CMK (cell line): ENCODE measurements at regions not wholly inside any gene's neighbourhood (a gene's known extent, or its start where the extent isn't known, plus 50 kb on each side); places are given as distances from the start of the nearest gene placed in this dataset.
"Not testable (repeated sequence)": the region's sequence is repeated elsewhere in the genome, so short reads cannot be mapped to it uniquely, and the experiment has no call there.

Experiments used
- DNase-seq: peaks from one replicate; pipeline ENCODE4 v3.0.0-alpha.2; 2010; ENCODE audit warnings: low read depth

DNA sequence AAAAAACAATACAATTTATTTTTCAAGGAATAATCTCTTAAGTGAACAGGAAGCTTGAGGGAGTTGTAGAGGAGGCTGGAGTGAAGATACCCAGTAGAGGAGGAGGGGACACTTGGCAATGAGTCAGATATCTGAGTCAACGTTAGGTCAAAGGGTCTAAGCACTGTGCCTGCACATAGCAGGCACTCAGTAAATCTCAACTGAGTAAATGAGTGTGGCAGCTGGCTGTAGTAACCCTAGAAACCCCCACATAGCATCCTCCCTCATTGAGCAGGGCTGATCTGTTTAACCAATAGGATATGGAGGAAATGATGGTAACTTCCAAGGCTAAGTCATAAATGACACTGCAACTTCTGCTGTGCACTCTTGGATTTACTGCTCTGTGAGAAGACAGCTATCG, 186.0 kb upstream of the FAM241A start:
- no peak for DNase-seq

DNA sequence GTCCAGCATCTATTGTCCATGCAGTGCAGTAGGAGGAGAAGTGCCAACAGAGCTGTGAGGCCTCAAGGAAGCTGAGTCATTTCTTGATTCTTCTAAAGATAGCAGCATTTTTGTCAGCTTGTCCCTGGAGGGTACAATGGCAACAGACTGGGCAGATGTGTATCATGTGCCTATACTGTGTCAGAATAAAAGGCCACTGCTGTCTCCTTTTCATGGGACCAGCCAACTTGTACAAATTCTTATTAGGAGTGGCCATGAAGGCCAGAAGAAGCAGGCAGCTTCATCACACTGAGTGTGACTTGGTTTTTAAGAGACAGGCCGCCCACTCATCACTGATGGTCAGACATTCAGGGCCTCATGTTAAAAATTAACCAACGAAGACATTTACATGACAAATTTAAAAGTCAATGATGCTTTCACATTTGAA, 185.0 kb upstream of the FAM241A start:
- DNase-seq, result peak; percentile 34

DNA sequence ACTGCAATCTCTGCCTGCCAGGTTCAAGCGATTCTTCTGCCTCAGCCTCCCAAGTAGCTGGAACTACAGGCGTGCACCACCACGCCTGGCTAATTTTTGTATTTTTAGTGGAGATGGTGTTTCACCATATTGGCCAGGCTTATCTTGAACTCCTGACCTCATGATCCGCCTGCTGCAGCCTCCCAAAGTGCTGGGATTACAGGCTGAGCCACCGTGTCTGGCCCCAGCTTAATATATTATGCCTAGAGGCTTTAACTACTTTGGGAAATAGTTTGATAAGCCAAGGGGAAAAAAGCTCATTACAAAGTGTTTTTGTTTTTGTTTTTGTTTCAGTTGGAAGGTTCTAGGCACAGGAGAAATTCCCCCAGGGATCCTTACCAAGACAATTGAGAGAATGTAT, 184.2 kb upstream of the FAM241A start:
- not testable (repeated sequence) for DNase-seq

DNA sequence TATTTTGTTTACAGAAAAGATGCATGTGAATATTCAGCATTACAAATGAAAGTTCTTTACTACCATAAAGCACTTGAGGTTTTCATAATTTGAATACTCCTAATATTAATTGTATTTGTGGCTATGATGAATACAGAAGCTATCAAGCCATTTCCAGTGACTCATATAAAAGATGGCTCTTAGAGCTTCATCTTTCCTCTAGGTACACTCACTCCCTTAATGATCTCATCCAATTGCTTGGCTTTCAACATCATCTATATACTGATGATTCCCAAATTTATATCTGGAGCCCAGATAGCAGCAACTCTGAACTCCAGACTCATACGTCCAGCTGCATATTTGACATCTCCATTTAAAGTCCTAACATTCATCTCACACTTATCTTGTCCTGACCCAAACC, 183.4 kb upstream of the FAM241A start:
- DNase-seq, result no peak

DNA sequence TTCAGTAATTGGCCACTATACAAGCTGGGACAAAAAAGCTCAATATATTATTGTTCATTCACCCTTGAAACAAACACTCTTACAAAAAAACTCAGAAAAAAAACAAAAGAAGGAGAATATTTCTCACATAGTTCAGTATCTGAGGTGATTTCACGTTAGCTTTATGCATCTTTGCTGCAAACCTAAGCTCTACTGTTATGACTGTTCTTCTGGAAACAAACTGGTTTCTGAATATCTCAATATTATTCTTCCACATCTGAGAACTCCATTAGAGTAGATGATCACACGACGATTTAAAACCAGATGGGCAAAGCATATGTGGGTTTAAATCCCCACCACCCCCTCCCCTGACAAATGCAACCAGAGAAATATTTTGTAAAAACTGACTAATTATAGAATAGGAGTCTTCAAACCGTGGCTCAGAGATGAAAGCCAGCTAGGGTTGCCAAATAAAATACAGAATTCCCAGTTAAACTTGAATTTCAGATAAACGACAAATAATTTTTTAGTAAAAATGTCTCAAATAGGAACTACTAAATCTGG, 182.0 kb upstream of the FAM241A start:
- DNase-seq, result no peak

DNA sequence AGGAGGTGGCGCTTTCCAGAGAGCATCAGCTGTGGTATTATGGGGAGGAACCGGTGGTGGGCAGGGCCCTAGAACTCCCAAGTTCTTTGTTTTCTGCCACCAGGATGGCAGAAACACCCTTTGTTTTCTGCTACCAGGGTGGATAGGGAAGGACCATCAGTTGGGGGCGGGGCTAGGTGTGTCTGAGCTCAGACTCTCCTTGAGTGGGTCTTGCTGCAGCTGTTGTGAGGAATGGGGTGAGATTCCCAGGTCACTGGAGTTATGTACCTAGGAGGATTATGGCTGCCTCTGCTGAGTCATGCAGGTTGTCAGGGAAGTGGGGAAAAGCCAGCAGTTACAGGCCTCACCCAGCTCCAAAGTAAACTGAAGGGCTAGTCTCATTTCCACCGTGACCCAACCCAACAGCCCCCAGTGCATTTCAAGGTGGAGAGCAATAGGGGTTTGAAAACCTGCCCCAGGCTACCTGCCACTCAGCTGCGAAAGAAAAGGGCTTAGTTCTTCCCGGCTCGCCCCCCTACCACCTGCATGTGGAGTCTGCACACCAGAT, 167.8 kb upstream of the FAM241A start:
- no peak for DNase-seq

DNA sequence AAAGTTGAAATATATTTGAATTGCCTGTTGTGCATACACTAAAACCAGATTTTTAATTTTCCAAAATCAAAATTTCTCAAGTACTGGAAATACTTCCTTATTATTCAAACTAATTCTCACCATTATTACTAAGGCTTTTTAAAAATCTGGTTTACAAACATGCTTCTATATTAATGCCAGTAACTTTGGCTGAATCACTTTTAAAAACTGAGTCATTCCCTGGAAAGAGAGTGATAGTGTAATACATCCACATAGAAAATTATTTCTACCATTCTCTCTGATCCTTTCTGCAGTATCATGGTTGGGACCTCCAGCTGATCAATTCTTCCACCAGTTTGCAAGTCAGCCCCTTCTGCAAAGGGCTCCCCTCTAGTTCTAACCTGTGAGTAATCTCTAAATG, 165.3 kb upstream of the FAM241A start:
- DNase-seq, result no peak

DNA sequence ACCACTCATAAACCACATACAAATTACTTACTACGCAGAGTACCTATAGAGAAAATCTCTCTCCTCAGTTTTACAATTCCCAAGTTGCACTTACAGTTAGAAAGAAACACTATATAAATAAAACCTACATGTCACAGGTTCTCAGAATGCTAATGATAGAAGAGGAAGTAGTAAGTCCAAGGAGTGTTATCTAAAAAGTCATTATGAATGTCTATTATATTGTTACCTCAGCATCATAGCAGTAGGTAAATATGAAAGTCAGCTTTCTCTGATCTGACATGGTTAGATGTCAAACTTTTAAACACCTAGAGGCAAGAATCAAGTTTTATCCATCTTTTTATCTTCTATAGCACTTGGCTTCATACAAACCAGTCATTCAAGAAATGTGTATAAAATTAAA, 163.2 kb upstream of the FAM241A start:
- DNase-seq, result no peak

DNA sequence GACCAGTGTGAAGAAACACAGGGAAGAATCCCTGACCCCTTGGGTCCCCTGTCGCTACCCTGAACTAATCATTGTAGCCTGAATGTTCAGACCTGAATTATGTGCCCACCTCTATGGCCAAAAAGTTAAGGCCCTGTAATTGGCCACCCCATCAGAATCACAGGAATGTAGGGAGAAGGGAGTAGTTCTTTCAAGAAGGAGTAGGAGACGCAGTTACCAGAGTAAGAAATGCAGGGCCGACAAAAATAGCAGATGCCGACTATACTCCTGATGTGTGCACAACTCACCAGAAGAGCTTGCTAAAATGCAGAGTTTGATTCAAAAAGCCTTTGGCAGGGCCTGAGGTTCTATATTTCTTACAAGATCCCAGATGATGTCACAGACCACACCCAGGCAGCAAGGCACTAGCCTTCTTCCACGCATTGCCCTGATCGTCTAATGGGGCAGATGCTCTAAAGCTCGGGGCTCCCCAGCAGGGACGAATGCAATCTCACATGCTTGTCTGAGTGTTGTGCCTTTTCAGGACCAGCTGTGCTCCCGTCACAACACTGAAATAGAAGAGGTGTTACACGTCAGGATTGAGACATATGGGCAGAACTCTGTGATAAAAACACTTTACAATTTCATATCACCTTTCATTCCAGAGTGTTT, 161.0 kb upstream of the FAM241A start:
- no peak for DNase-seq

DNA sequence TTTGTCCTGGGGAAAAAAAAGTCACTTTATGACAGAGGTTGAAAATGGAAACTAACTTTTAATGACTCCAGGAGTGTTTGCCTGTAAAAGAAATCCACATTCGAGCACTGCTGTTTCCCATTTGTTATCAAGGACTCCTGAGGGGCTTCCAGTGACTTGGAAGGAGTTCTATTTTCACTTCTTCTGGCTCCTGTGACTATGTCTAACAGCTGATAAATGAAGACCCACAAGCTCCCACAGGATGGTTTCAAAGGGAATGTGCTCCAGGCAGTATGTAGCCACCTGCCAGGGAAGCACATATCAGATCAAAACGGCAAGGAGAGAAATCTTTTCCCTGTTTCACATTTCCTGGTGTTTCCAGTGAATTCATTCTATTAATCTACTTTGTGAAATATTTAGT, 159.8 kb upstream of the FAM241A start:
- no peak for DNase-seq

DNA sequence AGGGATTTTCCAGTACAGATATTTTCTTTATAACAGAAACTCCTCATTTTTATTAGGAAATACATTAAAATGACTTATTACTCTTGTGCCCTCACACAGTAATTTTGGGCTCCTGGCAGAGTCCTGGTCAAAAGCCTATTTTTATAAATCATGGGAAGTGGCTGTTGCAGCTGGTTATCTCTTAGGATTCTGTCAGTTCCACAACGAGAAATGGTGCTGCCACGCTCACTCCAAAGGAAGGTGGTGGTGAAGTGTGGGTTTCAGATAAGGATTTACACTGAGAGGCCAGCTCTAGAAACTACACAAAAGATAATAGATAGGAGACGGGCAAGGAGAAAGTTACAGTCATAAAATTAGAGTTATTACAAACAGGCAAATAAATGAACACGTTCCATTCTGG, 159.2 kb upstream of the FAM241A start:
- DNase-seq, result peak; percentile 43

DNA sequence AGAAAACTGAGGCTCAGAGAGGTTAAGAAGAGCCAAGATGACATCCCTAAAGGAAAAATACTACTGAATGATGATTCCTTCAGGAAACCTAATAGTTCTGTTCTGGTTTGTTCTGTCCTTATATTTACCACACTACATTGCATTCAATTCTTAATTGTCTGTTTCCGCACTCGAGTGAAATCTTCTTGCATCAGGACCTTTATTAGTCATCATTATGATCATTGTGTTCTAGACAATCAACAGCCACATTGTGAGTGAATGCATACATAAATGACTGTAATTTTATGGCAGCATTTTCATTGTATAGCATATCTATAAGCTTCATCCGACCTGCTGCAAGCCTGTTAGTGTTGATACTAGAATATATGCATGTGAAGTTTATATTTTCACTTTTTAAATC, 156.7 kb upstream of the FAM241A start:
- no peak for DNase-seq

DNA sequence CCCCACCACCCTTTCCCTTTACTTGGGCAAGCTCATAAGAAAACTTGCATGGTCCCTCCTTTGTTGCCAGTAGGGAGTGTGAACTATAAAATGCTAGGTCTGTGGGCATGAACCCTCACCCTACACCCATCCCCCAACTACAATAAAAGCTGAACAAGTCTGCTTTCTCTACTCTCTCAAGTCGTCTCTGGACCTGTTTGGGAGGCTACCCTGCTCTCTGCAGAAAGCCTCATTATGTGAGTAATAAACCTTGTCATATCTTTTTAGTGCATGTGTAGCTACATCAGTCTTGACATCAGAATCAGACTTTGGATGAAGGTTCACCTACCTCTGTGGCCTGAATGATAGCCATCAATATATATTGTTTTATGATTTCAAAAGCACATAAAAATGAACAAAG, 155.4 kb upstream of the FAM241A start:
- no peak for DNase-seq

DNA sequence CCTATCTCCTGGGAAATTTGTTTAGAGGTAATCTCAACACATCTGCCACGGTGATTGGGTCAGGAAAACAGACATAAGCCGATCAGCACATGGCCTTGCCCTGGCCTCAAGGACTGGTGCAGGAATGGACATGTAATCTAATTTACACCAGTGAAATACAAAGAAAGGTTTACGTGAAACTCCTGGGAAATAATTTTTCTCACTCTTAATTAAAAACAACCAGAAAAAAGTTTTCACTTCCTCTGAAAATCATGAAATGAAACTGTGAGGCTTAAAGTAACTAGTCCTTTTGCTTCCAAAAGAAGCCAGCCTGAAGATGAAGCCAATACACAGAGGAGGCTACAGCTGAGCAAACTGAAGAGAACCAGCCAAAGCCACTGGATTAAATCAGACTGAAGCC, 154.1 kb upstream of the FAM241A start:
- DNase-seq, result no peak

DNA sequence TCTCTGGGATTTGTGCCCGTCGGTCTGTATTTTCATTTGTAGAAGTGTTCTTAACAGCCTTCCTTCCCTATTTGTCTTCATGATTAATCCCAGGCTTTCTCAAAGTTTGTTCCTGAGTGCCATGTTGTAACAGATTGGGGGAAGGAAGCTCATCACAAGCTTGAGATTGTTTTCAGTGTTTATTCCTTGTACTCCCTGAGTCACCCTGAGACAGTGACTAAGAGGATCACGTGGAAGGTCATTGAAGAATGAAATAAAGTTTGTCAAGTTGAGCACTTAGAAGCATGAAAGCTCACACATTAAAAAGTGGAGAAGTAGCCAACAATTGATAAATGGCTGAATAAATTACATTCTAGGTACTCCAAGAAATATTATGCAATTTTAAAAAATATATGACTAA, 153.5 kb upstream of the FAM241A start:
- DNase-seq, result no peak

DNA sequence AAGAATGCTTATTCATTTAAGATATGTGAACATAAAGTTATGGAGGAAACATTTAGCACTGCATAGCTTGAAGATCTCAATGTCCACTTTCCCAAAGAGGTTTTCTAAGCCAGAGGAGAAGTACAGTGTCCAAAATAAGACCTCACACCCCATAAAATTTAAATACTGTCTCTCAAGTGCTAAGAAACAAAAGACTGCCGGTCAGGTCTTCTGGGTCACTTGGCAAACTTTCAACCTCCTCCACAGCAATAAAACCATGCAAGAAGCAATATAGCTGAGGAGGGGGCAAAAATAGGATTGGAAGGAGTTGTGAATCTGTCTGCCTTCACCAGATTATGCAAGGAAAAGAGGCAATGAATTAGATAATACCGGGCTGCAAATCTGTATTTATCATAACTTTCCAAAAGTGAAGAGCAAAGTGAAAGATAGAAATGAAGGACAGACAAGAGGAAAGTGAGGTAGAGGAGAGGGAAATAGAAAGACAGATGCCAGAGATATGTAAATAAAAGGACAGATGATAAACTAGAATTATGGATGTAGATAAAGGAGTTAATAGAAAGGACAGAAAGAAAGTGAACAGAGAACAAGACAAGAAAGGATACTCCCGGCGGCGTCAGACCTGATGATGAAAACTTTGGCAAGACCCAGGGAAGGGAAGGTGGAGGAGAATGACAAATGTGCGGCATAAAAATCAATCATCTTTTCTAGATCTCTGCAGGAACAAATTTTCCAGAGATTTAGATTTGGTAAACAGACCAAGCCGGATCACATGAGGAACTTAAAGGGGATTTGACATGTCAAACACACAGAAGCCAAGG, 152.7 kb upstream of the FAM241A start:
- DNase-seq, result no peak

DNA sequence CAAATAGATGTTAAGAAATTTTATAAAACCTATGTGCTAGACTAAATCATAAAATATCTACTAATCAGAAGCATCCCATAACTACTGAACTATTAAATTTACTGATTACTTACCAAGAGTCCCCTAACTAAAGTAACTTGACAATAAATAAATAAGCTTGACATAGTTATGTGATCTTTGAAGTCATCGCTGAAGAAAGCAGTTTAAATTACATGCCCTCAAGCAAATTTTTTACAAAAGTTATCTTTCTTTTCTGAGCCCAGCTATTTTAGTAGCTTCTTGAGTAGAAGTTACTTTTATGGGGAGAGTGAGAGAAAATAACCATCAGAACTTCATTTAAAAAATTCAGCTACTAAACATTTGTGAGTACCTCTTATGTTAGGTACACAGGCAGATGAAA, 150.9 kb upstream of the FAM241A start:
- no peak for DNase-seq

DNA sequence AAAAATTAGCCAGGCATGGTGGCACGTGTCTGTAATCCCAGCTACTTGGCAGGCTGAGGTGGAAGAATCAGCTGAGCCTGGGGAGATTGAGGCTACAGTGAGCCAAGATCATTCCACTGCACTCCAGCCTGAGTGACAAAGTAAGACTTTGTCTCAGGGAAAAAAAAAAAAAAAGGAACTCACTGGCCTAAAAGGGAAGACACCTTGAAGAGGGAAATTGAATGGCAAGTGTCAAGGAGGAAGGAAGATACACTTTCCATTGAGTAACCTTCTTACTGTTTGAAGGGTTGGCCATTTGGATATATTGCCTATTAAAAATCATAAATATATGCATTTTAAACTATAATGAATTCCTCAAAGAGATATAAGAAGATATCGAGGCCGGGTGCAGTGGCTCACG, 147.5 kb upstream of the FAM241A start:
- DNase-seq, result no peak

DNA sequence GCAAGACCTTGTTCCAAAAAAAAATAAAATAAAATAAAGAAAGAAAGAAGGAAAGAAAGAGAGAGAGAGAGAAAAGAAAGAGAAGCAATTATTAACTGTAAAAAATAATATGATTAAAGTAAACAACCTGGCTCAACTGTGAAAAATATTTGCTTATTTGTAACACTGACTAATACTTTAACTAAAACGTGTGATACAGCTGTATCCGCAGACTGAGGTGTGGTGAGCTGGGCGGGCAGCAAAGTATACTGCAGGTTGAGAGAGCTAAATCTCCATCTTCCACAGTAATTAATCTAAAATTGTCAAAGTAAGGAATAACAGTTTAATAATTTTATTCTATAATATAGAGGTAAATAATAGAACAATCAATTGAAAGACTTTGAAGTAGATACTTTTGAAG, 145.5 kb upstream of the FAM241A start:
- no peak for DNase-seq

DNA sequence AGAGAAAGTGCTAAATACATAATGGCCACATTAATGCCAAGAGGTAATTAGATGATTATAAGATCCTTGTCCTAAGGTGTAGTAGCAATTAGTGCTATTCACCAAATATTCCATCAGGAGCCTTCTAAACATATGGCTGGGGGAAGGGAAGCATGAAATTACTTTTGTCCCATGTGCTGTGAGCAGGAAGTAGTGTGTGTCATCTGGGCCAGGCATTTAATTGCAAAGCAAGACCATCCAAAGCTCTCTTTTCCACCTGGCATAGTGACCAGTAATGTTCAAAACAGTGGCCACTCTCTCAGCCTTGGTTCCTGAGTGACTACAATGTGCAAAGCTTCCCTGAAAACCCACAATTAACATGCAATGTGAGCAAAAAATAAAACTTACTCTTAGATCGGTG, 144.2 kb upstream of the FAM241A start:
- no peak for DNase-seq

DNA sequence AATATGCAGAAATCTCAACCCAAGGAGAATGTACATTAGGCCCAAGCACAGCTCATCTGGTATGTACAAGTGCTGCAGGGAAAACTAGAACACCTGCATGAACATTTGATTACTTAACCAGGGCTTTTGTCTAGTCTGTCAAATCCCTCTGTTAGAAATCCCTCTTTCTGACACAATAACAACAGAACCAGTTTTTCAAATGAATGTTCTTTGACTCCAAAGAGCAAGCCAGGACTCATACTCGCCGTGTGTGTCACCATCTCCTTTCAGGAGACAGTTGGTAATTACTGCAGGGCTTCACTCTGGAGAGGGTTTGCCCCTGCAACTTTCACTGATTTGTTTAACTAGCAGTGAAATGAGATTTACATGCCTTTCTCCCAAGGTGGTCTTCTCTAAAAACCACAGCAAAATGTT, 143.0 kb upstream of the FAM241A start:
- no peak for DNase-seq

DNA sequence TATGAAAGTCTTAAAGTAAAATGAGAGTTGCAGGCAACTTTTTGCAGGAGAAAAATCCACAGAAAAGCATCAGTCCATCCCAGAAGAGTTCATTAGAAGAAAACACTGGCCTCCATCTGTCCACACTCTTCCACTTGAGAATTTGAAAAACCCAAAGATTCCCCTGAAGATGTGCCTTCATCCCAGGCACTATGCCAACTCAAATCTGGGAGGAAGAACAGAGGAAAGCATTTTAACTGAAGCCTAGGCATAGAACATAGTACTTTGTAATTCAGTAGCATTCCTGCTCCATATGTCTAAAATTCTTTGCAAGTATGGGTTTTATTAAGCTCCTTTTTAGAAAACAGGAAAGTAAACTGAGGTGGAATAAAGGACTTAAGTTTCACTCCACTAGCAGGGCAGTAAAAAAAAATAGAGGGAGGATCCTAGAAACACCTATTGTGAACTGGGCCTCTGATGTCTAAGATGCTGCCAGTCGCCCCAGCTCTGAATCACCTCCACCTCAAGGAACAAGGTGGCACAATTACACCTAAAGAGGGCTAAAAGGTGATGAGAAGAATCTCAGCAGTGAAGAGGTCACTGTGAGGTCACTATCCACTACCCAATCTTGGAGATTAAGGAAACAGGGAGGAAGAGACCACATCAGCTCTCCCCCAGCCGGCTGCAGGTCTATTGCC, 141.9 kb upstream of the FAM241A start:
- no peak for DNase-seq

DNA sequence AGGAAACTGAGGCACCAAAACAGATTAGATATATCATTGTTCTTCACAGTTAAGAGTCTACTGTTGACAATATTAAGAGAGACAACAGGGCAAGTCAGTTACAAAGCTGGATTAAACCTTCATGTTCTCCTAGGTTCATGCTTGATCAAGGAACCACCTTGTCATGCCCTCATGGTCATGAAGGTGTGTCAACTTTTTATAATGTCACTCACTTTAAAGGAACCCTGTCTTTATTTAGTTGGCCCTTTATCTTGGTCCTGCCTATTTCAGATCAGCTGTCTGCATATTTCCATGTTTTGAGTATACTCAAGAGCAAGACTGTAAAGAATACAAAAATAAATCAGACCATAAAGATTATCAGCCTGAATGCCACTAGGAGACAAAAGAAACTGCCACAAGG, 140.2 kb upstream of the FAM241A start:
- no peak for DNase-seq
